ENCODE measurements at regions not wholly inside any gene's neighbourhood (a gene's known extent, or its start where the extent isn't known, plus 50 kb on each side); places are given as distances from the start of the nearest gene placed in this dataset.

DNA sequence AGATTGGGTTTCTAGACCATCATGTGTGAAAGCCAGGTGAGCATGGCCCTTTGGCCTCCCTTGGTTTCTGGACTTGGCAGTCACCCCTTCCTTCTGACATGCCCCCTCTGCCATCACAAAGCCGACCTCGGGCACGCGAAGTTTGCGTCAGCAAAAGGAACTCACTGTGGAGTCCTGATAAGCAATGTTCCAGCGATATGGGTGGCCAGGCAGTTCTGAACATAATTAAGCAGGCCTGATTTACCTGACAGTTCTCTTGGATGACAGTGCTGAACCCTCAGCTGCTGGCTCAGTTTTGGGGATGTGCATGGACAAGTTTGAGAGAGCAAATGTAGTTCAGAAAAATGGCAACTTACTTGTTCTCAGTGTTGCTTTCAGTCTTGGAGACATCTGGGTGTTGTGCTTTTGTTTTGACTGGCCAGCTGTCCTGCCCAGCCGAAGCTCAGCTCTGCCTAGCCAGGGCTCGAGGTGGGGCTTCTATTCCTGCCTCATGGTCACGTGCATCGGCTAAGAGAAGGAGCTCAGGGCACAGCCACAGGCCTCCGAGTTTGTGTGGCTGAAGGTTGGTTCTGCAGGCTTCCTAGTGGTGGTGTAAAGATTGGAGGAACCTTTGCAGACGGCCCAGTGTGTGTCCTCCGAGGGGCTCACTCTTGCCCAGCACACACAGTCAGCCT lies 78.3 kb downstream of the CLDN34 start:
- H3K4me3 ChIP-seq (ENCODE audit: low read depth, low read length) = no peak overlapping the region
- no peak for DNase-seq (ENCODE audit: low read depth)
- TF ChIP-seq, protein P1, sequence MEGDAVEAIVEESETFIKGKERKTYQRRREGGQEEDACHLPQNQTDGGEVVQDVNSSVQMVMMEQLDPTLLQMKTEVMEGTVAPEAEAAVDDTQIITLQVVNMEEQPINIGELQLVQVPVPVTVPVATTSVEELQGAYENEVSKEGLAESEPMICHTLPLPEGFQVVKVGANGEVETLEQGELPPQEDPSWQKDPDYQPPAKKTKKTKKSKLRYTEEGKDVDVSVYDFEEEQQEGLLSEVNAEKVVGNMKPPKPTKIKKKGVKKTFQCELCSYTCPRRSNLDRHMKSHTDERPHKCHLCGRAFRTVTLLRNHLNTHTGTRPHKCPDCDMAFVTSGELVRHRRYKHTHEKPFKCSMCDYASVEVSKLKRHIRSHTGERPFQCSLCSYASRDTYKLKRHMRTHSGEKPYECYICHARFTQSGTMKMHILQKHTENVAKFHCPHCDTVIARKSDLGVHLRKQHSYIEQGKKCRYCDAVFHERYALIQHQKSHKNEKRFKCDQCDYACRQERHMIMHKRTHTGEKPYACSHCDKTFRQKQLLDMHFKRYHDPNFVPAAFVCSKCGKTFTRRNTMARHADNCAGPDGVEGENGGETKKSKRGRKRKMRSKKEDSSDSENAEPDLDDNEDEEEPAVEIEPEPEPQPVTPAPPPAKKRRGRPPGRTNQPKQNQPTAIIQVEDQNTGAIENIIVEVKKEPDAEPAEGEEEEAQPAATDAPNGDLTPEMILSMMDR (IDR thresholded peaks at IDR 0.05; ENCODE audit: insufficient read depth, low read depth, low read length) = no peak

DNA sequence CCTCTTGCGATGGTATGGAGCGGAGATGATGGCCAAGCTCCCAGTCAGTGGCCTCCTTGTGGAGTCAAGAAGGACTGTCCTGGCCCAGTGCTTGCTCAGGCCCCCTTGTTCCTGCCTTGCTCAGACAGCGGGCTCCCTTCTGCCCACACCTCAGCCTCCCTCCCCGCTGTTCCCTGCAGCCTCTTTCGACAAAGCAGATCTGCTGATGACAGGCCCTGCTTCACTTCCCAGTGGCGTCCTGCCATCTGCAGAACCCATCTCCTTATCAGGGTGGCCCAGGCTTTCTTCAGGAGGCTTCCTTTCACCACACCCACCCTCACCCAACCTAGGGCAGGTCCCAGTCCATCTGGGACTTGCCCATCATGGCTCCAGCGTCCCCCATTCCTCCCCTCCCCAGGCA lies 80.0 kb downstream of the CLDN34 start:
- TF ChIP-seq, protein P1 (IDR thresholded peaks at IDR 0.05; ENCODE audit: insufficient read depth, low read depth, low read length) = no peak
- no peak for DNase-seq (ENCODE audit: low read depth)
- no peak overlapping the region for H3K4me3 ChIP-seq (ENCODE audit: low read depth, low read length)

DNA sequence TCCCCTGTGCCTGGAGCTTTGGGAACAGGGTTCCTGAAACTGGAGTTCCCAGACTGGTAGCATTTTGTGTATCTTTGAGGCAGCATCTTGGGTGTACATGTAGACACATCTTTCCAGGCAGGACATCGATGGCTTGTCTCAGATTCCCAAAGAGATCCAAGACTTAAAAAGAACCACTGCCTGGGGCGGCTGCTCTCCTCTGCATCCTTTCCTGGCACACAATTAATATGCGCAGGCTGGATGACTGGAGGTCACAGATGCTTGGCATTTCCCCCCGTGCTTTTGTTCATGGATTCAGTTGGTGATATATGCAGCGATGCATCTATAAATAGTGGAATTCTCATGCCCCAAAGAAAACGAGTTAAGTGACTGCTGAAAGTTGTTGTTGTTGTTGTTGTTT lies 80.5 kb downstream of the CLDN34 start:
- TF ChIP-seq, protein P1 (IDR thresholded peaks at IDR 0.05; ENCODE audit: insufficient read depth, low read depth, low read length) = no peak
- H3K4me3 ChIP-seq (ENCODE audit: low read depth, low read length) = no peak overlapping the region
- DNase-seq (ENCODE audit: low read depth) = no peak

DNA sequence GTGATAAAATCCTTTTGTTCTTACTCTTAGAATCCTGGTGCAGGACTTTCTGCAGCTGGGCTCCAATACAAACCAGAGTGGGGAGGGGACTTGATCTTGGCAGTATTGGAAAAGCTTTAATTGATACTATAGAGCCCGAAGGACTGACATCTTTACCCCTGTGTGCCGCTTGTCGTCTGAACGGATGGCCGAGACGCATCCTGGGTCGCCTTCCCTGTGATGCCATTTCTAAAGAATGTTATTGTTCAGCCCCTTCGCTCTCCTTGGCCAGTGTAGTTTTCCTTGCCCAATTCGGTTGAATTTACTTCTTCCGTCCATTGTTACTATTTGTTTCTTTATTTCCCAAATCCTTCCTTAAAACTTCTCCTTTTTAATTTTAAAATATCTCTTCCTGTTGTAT lies 80.9 kb downstream of the CLDN34 start:
- no peak for DNase-seq (ENCODE audit: low read depth)
- TF ChIP-seq, protein P1 (IDR thresholded peaks at IDR 0.05; ENCODE audit: insufficient read depth, low read depth, low read length) = no peak
- H3K4me3 ChIP-seq (ENCODE audit: low read depth, low read length) = no peak overlapping the region

DNA sequence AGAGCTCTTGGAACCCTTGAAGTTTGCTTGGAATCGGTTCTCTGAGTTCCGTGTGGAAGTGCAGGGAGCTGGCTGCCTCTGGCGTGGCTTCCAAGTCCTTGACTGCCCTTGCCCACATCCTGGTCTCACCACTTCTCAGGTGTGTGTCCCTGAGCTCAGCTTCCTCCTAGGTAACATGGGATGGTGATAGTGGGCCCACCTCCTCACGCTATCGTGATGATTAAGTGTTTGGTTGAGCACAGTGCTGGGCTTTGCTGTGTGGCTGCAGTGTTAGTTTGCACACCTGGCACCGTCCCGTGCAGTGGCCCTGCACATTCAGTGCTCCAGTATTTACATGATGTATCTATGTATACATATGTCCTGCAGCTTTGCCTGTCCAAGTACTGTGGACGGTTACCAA lies 81.5 kb downstream of the CLDN34 start:
- no peak overlapping the region for H3K4me3 ChIP-seq (ENCODE audit: low read depth, low read length)
- no peak for DNase-seq (ENCODE audit: low read depth)
- TF ChIP-seq, protein P1 (IDR thresholded peaks at IDR 0.05; ENCODE audit: insufficient read depth, low read depth, low read length) = no peak

DNA sequence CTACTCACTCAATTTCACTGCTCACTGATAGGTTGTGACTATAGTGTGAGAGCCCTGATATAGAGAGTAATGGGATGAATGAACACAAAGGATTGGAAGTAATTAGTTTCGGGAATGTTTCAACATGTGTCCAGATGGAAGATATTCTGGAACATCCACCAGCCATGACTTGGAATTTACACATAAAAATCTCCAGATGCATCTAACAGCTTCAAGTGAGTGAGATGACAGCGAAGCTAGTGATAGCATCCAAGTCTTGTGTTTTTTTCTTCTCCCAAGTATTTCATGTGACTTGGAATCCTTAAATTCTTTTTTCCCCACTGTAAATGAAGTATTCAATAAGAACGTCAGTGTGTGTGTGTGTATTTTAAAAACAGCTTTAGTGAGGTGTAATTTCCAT lies 82.1 kb downstream of the CLDN34 start:
- H3K4me3 ChIP-seq (ENCODE audit: low read depth, low read length) = no peak overlapping the region
- TF ChIP-seq, protein P1 (IDR thresholded peaks at IDR 0.05; ENCODE audit: insufficient read depth, low read depth, low read length) = no peak
- DNase-seq (ENCODE audit: low read depth) = peak; percentile 24

DNA sequence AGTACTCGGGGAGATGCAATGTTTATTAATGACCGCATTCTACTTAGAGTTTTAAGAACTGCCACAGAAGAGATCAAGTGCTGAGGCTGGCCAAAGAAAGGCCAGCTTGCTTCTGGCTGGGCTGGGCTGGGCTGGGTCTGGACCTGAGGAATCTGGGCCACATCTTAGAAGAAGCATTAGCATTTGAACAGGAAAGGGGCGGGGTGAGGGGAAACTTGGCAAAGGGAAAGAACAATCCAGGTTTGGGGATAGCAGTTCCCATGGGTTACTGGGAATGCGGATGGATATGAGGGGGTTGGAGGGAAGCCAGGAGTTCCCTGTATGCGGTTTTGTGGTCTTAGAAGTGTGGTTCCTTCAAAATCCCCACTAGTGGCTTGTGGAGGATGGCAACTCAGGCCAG lies 83.3 kb downstream of the CLDN34 start:
- TF ChIP-seq, protein P1 (IDR thresholded peaks at IDR 0.05; ENCODE audit: insufficient read depth, low read depth, low read length) = no peak
- H3K4me3 ChIP-seq (ENCODE audit: low read depth, low read length) = no peak overlapping the region
- DNase-seq (ENCODE audit: low read depth) = no peak
